ENCODE measurements at regions not wholly inside any gene's neighbourhood (a gene's known extent, or its start where the extent isn't known, plus 50 kb on each side); places are given as distances from the start of the nearest gene placed in this dataset.
"Not testable (repeated sequence)": the region's sequence is repeated elsewhere in the genome, so short reads cannot be mapped to it uniquely, and the experiment has no call there.

- ChIA-PET CTCF (no interaction called here), POLR2A (no interaction called here)
- no peak for DNase-seq (ENCODE audit: extremely low spot score)
- no peak for TF ChIP-seq NFRKB (IDR thresholded peaks at IDR 0.05)
- TF ChIP-seq ARNT (IDR thresholded peaks at IDR 0.05): no peak
- no peak for TF ChIP-seq FOXA1 (IDR thresholded peaks at IDR 0.05)
- TF ChIP-seq FOXK2 (IDR thresholded peaks at IDR 0.05): no peak
- TF ChIP-seq HDGF (IDR thresholded peaks at IDR 0.05; ENCODE audit: borderline replicate concordance): no peak
- no peak for TF ChIP-seq PKNOX1 (IDR thresholded peaks at IDR 0.05)
- TF ChIP-seq ZNF384 (IDR thresholded peaks at IDR 0.05): no peak
- no peak for TF ChIP-seq ELF4 (IDR thresholded peaks at IDR 0.05)
- TF ChIP-seq LEF1 (IDR thresholded peaks at IDR 0.05; ENCODE audit: borderline replicate concordance): no peak
- no peak for TF ChIP-seq BHLHE40 (IDR thresholded peaks at IDR 0.05; ENCODE audit: borderline replicate concordance)
- TF ChIP-seq FOXM1 (IDR thresholded peaks at IDR 0.05; ENCODE audit: borderline replicate concordance): no peak
These were observed 113.0 kb downstream of the MRPL57 start for GRCh38 chr13:21289475-21289874.

- CTCF ChIA-PET; DNase-seq (ENCODE audit: extremely low spot score); POLR2A ChIA-PET: not testable (repeated sequence)
These were observed 114.1 kb downstream of the MRPL57 start for GRCh38 chr13:21290442-21291002.

GRCh38 chr13:21291840-21292239 is 115.4 kb downstream of the MRPL57 start:
- no peak for TF ChIP-seq CTBP1 (IDR thresholded peaks at IDR 0.05; ENCODE audit: borderline replicate concordance)
- TF ChIP-seq HDGF (IDR thresholded peaks at IDR 0.05; ENCODE audit: borderline replicate concordance): no peak
- TF ChIP-seq FOXA1 (IDR thresholded peaks at IDR 0.05): no peak
- TF ChIP-seq SP1 (IDR thresholded peaks at IDR 0.05): no peak
- TF ChIP-seq FOXM1 (IDR thresholded peaks at IDR 0.05; ENCODE audit: borderline replicate concordance): no peak
- no peak for TF ChIP-seq ZNF384 (IDR thresholded peaks at IDR 0.05)
- no peak for TF ChIP-seq BHLHE40 (IDR thresholded peaks at IDR 0.05; ENCODE audit: borderline replicate concordance)
- no peak for TF ChIP-seq NFRKB (IDR thresholded peaks at IDR 0.05)
- TF ChIP-seq ELF4 (IDR thresholded peaks at IDR 0.05): no peak
- no peak for TF ChIP-seq ARNT (IDR thresholded peaks at IDR 0.05)
- no peak for TF ChIP-seq LEF1 (IDR thresholded peaks at IDR 0.05; ENCODE audit: borderline replicate concordance)
- TF ChIP-seq FOXK2 (IDR thresholded peaks at IDR 0.05): no peak
- TF ChIP-seq TARDBP (IDR thresholded peaks at IDR 0.05): no peak
- no peak for TF ChIP-seq PKNOX1 (IDR thresholded peaks at IDR 0.05)
- TF ChIP-seq L3MBTL2 (conservative IDR thresholded peaks at IDR 0.05): no peak
- TF ChIP-seq SUZ12 (IDR thresholded peaks at IDR 0.05): no peak
- POLR2A ChIA-PET: no interaction called here
- CTCF ChIA-PET: interaction anchor here (0.6 kb wide), 2 partner anchors 15 to 17 kb away, joined by 5 read pairs; no protein-coding TSS in a partner anchor

GRCh38 chr13:21296991-21297390 is 120.5 kb downstream of the MRPL57 start:
- DNase-seq (ENCODE audit: extremely low spot score): peak; percentile 18

More at GRCh38 chr13:21291840-21292239, 115.4 kb downstream of the MRPL57 start:
- no peak for DNase-seq (ENCODE audit: extremely low spot score)

GRCh38 chr13:21297447-21297846 is 121.0 kb downstream of the MRPL57 start:
- no peak for DNase-seq (ENCODE audit: extremely low spot score)
- POLR2A ChIA-PET: interaction anchor here (1.5 kb wide), 1 partner anchor 121 kb away, joined by 8 read pairs; the partner anchor contains the start of genes MRPL57 and SKA3
- CTCF ChIA-PET: interaction anchor here (0.8 to 1.6 kb wide), 4 partner anchors 12 to 180 kb away, joined by 4 to 5 read pairs (median 5); no protein-coding TSS in a partner anchor
- TF ChIP-seq TARDBP (IDR thresholded peaks at IDR 0.05): no peak
- no peak for TF ChIP-seq HDGF (IDR thresholded peaks at IDR 0.05; ENCODE audit: borderline replicate concordance)
- no peak for TF ChIP-seq PKNOX1 (IDR thresholded peaks at IDR 0.05)
- TF ChIP-seq ELF4 (IDR thresholded peaks at IDR 0.05): no peak
- no peak for TF ChIP-seq SUZ12 (IDR thresholded peaks at IDR 0.05)

More at GRCh38 chr13:21296991-21297390, 120.5 kb downstream of the MRPL57 start:
- ChIA-PET POLR2A (interaction anchor here (1.5 kb wide), 1 partner anchor 120 kb away, joined by 8 read pairs; the partner anchor contains the start of genes MRPL57 and SKA3), CTCF (interaction anchor here (0.5 to 1.6 kb wide), 5 partner anchors 12 to 180 kb away, joined by 3 to 5 read pairs (median 5); no protein-coding TSS in a partner anchor)

- CTCF ChIA-PET: interaction anchor here (1.2 to 1.6 kb wide), 3 partner anchors 11 to 179 kb away, joined by 5 to 6 read pairs (median 5); no protein-coding TSS in a partner anchor
- TF ChIP-seq L3MBTL2 (conservative IDR thresholded peaks at IDR 0.05) (peak; percentile 33; the same call in 1 of the 2 replicates), ARNT (IDR thresholded peaks at IDR 0.05) (no peak), FOXM1 (IDR thresholded peaks at IDR 0.05; ENCODE audit: borderline replicate concordance) (peak; percentile 94; the same call in 1 of the 2 replicates)
- DNase-seq (ENCODE audit: extremely low spot score): peak; percentile 78
- POLR2A ChIA-PET: interaction anchor here (1.0 to 1.5 kb wide), 7 partner anchors 122 to 306 kb away, joined by 3 to 8 read pairs (median 5); partner anchors contain the start of genes MICU2, MRPL57, SKA3 and ZDHHC20
These were observed 121.7 kb downstream of the MRPL57 start for GRCh38 chr13:21297914-21298831.

Data from HEK293T (cell line).